HEK293 (cell line): ENCODE measurements at regions not wholly inside any gene's neighbourhood (a gene's known extent, or its start where the extent isn't known, plus 50 kb on each side); places are given as distances from the start of the nearest gene placed in this dataset.

ENCODE experiments used
- CTCF ChIA-PET: fragments of 350-600 bp; formaldehyde crosslinking; extraction: SDS; loops from one replicate; lab custom pipeline; 2021; ENCODE audit warnings: antibody characterized with exemption; lab: Yijun Ruan, JAX
- POLR2A ChIA-PET: fragments of 300-600 bp; formaldehyde crosslinking; extraction: SDS; loops from one replicate; lab custom pipeline; 2020; ENCODE audit warnings: antibody characterized with exemption, inconsistent platforms; lab: Yijun Ruan, JAX
- H3K27ac ChIP-seq: fragments of 200-500 bp; sonication (Bioruptor generic); 2 replicates; pipeline ENCODE4 v1.5.1; 2014; ENCODE audit warnings: low read depth, low read length, control low read depth, inconsistent platforms; ENCODE audit errors: extremely low read depth
- H3K36me3 ChIP-seq, 2 experiments: fragments of 200-500 bp in 1 of 2; sonication (Bioruptor generic) in 1 of 2; 1 replicate in 1 of 2; 2 replicates in 1 of 2; pipeline ENCODE4 v1.5.1; 2014 to 2017; ENCODE audit warnings: inconsistent platforms in 2 of 2, low read length in 2 of 2; ENCODE audit not compliant: control insufficient read depth in 2 of 2, insufficient read depth in 1 of 2
- H3K4me1 ChIP-seq: fragments of 200-500 bp; sonication (Bioruptor generic); 2 replicates; pipeline ENCODE4 v1.5.1; 2014; ENCODE audit warnings: mild to moderate bottlenecking, low read length, inconsistent platforms; ENCODE audit not compliant: control insufficient read depth, insufficient read depth
- H3K4me3 ChIP-seq: 2 replicates; pipeline ENCODE4 v1.5.1; 2011; ENCODE audit warnings: low read depth, mild to moderate bottlenecking, control low read depth, low read length, moderate library complexity
- H3K9me3 ChIP-seq: fragments of 200-500 bp; sonication (Bioruptor generic); 2 replicates; pipeline ENCODE4 v1.5.1; 2014; ENCODE audit warnings: low read depth, low read length, inconsistent platforms; ENCODE audit not compliant: control insufficient read depth, insufficient read depth
- BCL11A ChIP-seq: fragments of 450-650 bp; formaldehyde crosslinking; IDR thresholded peaks from 2 replicates; pipeline ENCODE4 v1.5.1; 2016; ENCODE audit warnings: low read depth, missing biosample characterization, missing genetic modification characterization
- EGR2 ChIP-seq: fragments of 450-650 bp; formaldehyde crosslinking; IDR thresholded peaks from 2 replicates; pipeline ENCODE4 v1.5.1; 2016; ENCODE audit warnings: low read depth, missing biosample characterization, missing genetic modification characterization
- GLIS1 ChIP-seq: fragments of 450-650 bp; formaldehyde crosslinking; IDR thresholded peaks from 2 replicates; pipeline ENCODE4 v1.5.1; 2016; ENCODE audit warnings: missing biosample characterization, missing genetic modification characterization
- OSR2 ChIP-seq: fragments of 450-650 bp; formaldehyde crosslinking; IDR thresholded peaks from 2 replicates; pipeline ENCODE4 v1.5.1; 2016; ENCODE audit warnings: missing biosample characterization, missing genetic modification characterization
- SETDB1 ChIP-seq: IDR thresholded peaks from one replicate; pipeline ENCODE4 v1.6.1; 2017; ENCODE audit warnings: mild to moderate bottlenecking, low read length, moderate library complexity, mixed read lengths; ENCODE audit not compliant: insufficient read length
- SP7 ChIP-seq: fragments of 450-650 bp; formaldehyde crosslinking; IDR thresholded peaks from 2 replicates; pipeline ENCODE4 v1.5.1; 2016; ENCODE audit warnings: missing biosample characterization, missing genetic modification characterization
- YY1 ChIP-seq: fragments of 450-650 bp; formaldehyde crosslinking; IDR thresholded peaks from 2 replicates; pipeline ENCODE4 v1.5.1; 2018; ENCODE audit warnings: missing biosample characterization, missing genetic modification characterization
- YY2 ChIP-seq: fragments of 450-650 bp; formaldehyde crosslinking; IDR thresholded peaks from 2 replicates; pipeline ENCODE4 v1.5.1; 2016; ENCODE audit warnings: missing biosample characterization, missing genetic modification characterization
- ZBTB48 ChIP-seq: fragments of 450-650 bp; formaldehyde crosslinking; IDR thresholded peaks from 2 replicates; pipeline ENCODE4 v1.5.1; 2016; ENCODE audit warnings: missing biosample characterization, missing genetic modification characterization
- ZFP37 ChIP-seq: fragments of 450-650 bp; formaldehyde crosslinking; IDR thresholded peaks from 2 replicates; pipeline ENCODE4 v1.5.1; 2016; ENCODE audit warnings: missing biosample characterization, missing genetic modification characterization
- ZNF133 ChIP-seq: fragments of 450-650 bp; formaldehyde crosslinking; IDR thresholded peaks from 2 replicates; pipeline ENCODE4 v1.5.1; 2016; ENCODE audit warnings: missing biosample characterization, missing genetic modification characterization
- ZNF175 ChIP-seq: fragments of 450-650 bp; formaldehyde crosslinking; IDR thresholded peaks from 2 replicates; pipeline ENCODE4 v1.5.1; 2016; ENCODE audit warnings: missing biosample characterization, missing genetic modification characterization
- ZNF18 ChIP-seq: fragments of 450-650 bp; formaldehyde crosslinking; IDR thresholded peaks from 2 replicates; pipeline ENCODE4 v1.5.1; 2016; ENCODE audit warnings: missing biosample characterization, missing genetic modification characterization
- ZNF24 ChIP-seq: fragments of 450-650 bp; formaldehyde crosslinking; IDR thresholded peaks from 2 replicates; pipeline ENCODE4 v1.5.1; 2016; ENCODE audit warnings: missing biosample characterization, missing genetic modification characterization
- ZNF266 ChIP-seq: fragments of 450-650 bp; formaldehyde crosslinking; IDR thresholded peaks from 2 replicates; pipeline ENCODE4 v1.5.1; 2016; ENCODE audit warnings: missing biosample characterization, missing genetic modification characterization, low read depth
- ZNF521 ChIP-seq: fragments of 450-650 bp; formaldehyde crosslinking; IDR thresholded peaks from 2 replicates; pipeline ENCODE4 v1.5.1; 2017; ENCODE audit warnings: missing biosample characterization, mild to moderate bottlenecking, missing genetic modification characterization
- ZNF549 ChIP-seq: fragments of 450-650 bp; IDR thresholded peaks from 2 replicates; pipeline ENCODE4 v1.5.1; 2018; ENCODE audit warnings: missing biosample characterization, missing genetic modification characterization, mild to moderate bottlenecking, inconsistent platforms, moderate library complexity
- ZNF558 ChIP-seq: fragments of 450-650 bp; formaldehyde crosslinking; IDR thresholded peaks from 2 replicates; pipeline ENCODE4 v1.5.1; 2016; ENCODE audit warnings: missing biosample characterization, missing genetic modification characterization
- ZNF600 ChIP-seq: fragments of 450-650 bp; formaldehyde crosslinking; IDR thresholded peaks from 2 replicates; pipeline ENCODE4 v1.5.1; 2016; ENCODE audit warnings: missing biosample characterization, missing genetic modification characterization
- ZNF621 ChIP-seq: fragments of 450-650 bp; formaldehyde crosslinking; IDR thresholded peaks from 2 replicates; pipeline ENCODE4 v1.5.1; 2017; ENCODE audit warnings: missing biosample characterization, missing genetic modification characterization
- ZNF623 ChIP-seq: fragments of 450-650 bp; formaldehyde crosslinking; IDR thresholded peaks from 2 replicates; pipeline ENCODE4 v1.5.1; 2016; ENCODE audit warnings: missing biosample characterization, missing genetic modification characterization
- ZNF664 ChIP-seq: fragments of 450-650 bp; formaldehyde crosslinking; IDR thresholded peaks from 2 replicates; pipeline ENCODE4 v1.5.1; 2016; ENCODE audit warnings: missing biosample characterization, missing genetic modification characterization
- ZNF707 ChIP-seq: fragments of 450-650 bp; formaldehyde crosslinking; IDR thresholded peaks from 2 replicates; pipeline ENCODE4 v1.5.1; 2016; ENCODE audit warnings: missing biosample characterization, missing genetic modification characterization
- ZNF76 ChIP-seq: fragments of 450-650 bp; formaldehyde crosslinking; IDR thresholded peaks from 2 replicates; pipeline ENCODE4; 2016; ENCODE audit warnings: low read depth, missing biosample characterization, missing genetic modification characterization, borderline replicate concordance
- ZNF776 ChIP-seq: fragments of 450-650 bp; formaldehyde crosslinking; IDR thresholded peaks from 2 replicates; pipeline ENCODE4 v1.5.0; 2017; ENCODE audit warnings: missing biosample characterization, missing genetic modification characterization, borderline replicate concordance
- ZNF785 ChIP-seq: fragments of 450-650 bp; formaldehyde crosslinking; IDR thresholded peaks from 2 replicates; pipeline ENCODE4 v1.5.1; 2016; ENCODE audit warnings: missing biosample characterization, missing genetic modification characterization
- ZSCAN16 ChIP-seq: fragments of 450-650 bp; formaldehyde crosslinking; IDR thresholded peaks from 2 replicates; pipeline ENCODE4 v1.5.1; 2016; ENCODE audit warnings: missing biosample characterization, missing genetic modification characterization
- TF ChIP-seq, protein P1 (sequence below): fragments of 450-650 bp; formaldehyde crosslinking; IDR thresholded peaks from 2 replicates; pipeline ENCODE4 v1.5.1; 2016; ENCODE audit warnings: missing biosample characterization, missing genetic modification characterization
- TF ChIP-seq, protein P2 (sequence below): fragments of 450-650 bp; formaldehyde crosslinking; IDR thresholded peaks from 2 replicates; pipeline ENCODE4 v1.5.1; 2017; ENCODE audit warnings: missing biosample characterization, missing genetic modification characterization
- TF ChIP-seq, protein P3 (sequence below): fragments of 450-650 bp; formaldehyde crosslinking; IDR thresholded peaks from 2 replicates; pipeline ENCODE4 v1.5.1; 2016; ENCODE audit warnings: missing biosample characterization, missing genetic modification characterization
- TF ChIP-seq, protein P4 (sequence below): fragments of 450-650 bp; formaldehyde crosslinking; IDR thresholded peaks from 2 replicates; pipeline ENCODE4 v1.5.1; 2017; ENCODE audit warnings: missing biosample characterization, missing genetic modification characterization

DNA sequence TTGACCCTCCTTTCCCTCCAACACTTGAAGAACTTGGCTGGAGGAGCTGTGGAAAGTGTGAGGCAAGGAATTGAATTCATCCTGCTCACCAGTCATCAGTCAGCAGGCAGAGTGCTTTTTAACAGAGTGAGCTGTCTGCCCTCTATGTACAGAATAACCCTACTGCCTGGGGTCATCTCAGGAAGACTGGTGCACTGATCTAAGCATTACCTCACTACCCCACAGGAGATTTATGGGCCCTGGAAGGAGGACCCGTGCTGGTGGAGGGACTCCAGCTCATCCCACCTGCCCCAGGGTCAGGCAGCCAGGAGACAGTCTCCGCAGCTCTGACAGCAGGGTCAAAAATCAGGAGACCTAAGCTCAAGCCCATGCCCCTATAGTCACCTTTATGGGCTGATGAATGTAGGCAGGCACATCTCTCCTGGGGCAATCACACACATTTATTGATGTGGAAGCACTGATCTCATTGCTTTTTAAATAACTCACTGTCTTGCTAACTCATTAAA lies 270.8 kb upstream of the SESN3 start (continued):
- TF ChIP-seq, protein P1, sequence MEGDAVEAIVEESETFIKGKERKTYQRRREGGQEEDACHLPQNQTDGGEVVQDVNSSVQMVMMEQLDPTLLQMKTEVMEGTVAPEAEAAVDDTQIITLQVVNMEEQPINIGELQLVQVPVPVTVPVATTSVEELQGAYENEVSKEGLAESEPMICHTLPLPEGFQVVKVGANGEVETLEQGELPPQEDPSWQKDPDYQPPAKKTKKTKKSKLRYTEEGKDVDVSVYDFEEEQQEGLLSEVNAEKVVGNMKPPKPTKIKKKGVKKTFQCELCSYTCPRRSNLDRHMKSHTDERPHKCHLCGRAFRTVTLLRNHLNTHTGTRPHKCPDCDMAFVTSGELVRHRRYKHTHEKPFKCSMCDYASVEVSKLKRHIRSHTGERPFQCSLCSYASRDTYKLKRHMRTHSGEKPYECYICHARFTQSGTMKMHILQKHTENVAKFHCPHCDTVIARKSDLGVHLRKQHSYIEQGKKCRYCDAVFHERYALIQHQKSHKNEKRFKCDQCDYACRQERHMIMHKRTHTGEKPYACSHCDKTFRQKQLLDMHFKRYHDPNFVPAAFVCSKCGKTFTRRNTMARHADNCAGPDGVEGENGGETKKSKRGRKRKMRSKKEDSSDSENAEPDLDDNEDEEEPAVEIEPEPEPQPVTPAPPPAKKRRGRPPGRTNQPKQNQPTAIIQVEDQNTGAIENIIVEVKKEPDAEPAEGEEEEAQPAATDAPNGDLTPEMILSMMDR (tag by site-specific recombination) = no peak
- TF ChIP-seq ZSCAN16 (no peak), ZNF623 (tag by site-specific recombination) (no peak), EGR2 (tag by site-specific recombination) (no peak), SP7 (tag by site-specific recombination) (peak; percentile 53), ZNF24 (0 out of 2 replicates have a peak, but pooled peaks have one; percentile 36), YY1 (tag by site-specific recombination) (no peak), ZNF18 (tag by site-specific recombination) (no peak), ZNF175 (no peak), ZBTB48 (tag by site-specific recombination) (no peak), ZNF621 (tag by site-specific recombination) (no peak), BCL11A (tag by site-specific recombination) (no peak), GLIS1 (tag by site-specific recombination) (peak; percentile 37; the same call in 1 of the 2 replicates), ZNF707 (no peak), ZNF521 (tag by site-specific recombination) (no peak), ZNF664 (tag by site-specific recombination) (no peak), ZNF549 (tag by site-specific recombination) (no peak)
- TF ChIP-seq, protein P2, sequence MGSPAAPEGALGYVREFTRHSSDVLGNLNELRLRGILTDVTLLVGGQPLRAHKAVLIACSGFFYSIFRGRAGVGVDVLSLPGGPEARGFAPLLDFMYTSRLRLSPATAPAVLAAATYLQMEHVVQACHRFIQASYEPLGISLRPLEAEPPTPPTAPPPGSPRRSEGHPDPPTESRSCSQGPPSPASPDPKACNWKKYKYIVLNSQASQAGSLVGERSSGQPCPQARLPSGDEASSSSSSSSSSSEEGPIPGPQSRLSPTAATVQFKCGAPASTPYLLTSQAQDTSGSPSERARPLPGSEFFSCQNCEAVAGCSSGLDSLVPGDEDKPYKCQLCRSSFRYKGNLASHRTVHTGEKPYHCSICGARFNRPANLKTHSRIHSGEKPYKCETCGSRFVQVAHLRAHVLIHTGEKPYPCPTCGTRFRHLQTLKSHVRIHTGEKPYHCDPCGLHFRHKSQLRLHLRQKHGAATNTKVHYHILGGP (tag by site-specific recombination) = no peak
- TF ChIP-seq, protein P3, sequence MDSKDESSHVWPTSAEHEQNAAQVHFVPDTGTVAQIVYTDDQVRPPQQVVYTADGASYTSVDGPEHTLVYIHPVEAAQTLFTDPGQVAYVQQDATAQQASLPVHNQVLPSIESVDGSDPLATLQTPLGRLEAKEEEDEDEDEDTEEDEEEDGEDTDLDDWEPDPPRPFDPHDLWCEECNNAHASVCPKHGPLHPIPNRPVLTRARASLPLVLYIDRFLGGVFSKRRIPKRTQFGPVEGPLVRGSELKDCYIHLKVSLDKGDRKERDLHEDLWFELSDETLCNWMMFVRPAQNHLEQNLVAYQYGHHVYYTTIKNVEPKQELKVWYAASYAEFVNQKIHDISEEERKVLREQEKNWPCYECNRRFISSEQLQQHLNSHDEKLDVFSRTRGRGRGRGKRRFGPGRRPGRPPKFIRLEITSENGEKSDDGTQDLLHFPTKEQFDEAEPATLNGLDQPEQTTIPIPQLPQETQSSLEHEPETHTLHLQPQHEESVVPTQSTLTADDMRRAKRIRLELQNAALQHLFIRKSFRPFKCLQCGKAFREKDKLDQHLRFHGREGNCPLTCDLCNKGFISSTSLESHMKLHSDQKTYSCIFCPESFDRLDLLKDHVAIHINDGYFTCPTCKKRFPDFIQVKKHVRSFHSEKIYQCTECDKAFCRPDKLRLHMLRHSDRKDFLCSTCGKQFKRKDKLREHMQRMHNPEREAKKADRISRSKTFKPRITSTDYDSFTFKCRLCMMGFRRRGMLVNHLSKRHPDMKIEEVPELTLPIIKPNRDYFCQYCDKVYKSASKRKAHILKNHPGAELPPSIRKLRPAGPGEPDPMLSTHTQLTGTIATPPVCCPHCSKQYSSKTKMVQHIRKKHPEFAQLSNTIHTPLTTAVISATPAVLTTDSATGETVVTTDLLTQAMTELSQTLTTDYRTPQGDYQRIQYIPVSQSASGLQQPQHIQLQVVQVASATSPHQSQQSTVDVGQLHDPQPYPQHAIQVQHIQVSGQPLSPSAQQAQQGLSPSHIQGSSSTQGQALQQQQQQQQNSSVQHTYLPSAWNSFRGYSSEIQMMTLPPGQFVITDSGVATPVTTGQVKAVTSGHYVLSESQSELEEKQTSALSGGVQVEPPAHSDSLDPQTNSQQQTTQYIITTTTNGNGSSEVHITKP = no peak

- ChIA-PET POLR2A (no interaction called here), CTCF (interaction anchor here (1.0 to 1.5 kb wide), 3 partner anchors 9 to 349 kb away, joined by 3 read pairs; no protein-coding TSS in a partner anchor)
- no peak overlapping the region for H3K27ac ChIP-seq
- H3K9me3 ChIP-seq = no peaks in the 10 kb centered on the region
- H3K4me1 ChIP-seq = peaks cover 6% of the 10 kb centered on the region
- no peaks in the 10 kb centered on the region for H3K36me3 ChIP-seq
- no peak overlapping the region for H3K4me3 ChIP-seq
- TF ChIP-seq ZNF266 (tag by site-specific recombination) (no peak), ZFP37 (tag by site-specific recombination) (no peak), ZNF76 (tag by site-specific recombination) (no peak), SETDB1 (peak; percentile 31), ZNF558 (no peak), ZNF600 (no peak), YY2 (no peak), ZNF133 (tag by site-specific recombination) (no peak), OSR2 (no peak), ZNF776 (no peak), ZNF785 (tag by site-specific recombination) (no peak)
- TF ChIP-seq, protein P4, sequence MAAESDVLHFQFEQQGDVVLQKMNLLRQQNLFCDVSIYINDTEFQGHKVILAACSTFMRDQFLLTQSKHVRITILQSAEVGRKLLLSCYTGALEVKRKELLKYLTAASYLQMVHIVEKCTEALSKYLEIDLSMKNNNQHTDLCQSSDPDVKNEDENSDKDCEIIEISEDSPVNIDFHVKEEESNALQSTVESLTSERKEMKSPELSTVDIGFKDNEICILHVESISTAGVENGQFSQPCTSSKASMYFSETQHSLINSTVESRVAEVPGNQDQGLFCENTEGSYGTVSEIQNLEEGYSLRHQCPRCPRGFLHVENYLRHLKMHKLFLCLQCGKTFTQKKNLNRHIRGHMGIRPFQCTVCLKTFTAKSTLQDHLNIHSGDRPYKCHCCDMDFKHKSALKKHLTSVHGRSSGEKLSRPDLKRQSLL (tag by site-specific recombination) = no peak
These were observed 269.5 kb upstream of the SESN3 start for GRCh38 chr11:95500466-95500865.
